Neural progenitor cell (in vitro differentiated cells): ENCODE measurements at regions not wholly inside any gene's neighbourhood (a gene's known extent, or its start where the extent isn't known, plus 50 kb on each side); places are given as distances from the start of the nearest gene placed in this dataset.

Source experiments
- DNase-seq: peaks from one replicate; pipeline ENCODE4 v3.0.0-alpha.2; 2016; ENCODE audit warnings: low spot score
- H2AFZ ChIP-seq: fragments of 200-600 bp; sonication (generic); replicated peaks from 2 replicates; pipeline ENCODE4 v1.6.1; 2016; ENCODE audit warnings: antibody characterized with exemption
- H3F3A ChIP-seq: fragments of 200-600 bp; sonication (generic); 2 replicates; pipeline ENCODE4 v1.6.1; 2016; ENCODE audit warnings: antibody characterized with exemption, low read depth
- H3K27ac ChIP-seq: fragments of 200-600 bp; sonication (generic); 2 replicates; pipeline ENCODE4 v1.5.1; 2016; ENCODE audit warnings: mild to moderate bottlenecking
- H3K27me3 ChIP-seq: fragments of 200-600 bp; sonication (generic); 2 replicates; pipeline ENCODE4 v1.6.1; 2016; ENCODE audit warnings: mild to moderate bottlenecking, moderate library complexity
- H3K36me3 ChIP-seq: fragments of 200-600 bp; sonication (generic); 2 replicates; pipeline ENCODE4 v1.5.1; 2016
- H3K4me1 ChIP-seq: fragments of 200-600 bp; sonication (generic); 2 replicates; pipeline ENCODE4 v1.6.1; 2016; ENCODE audit warnings: mixed run types
- H3K4me2 ChIP-seq: fragments of 200-600 bp; sonication (generic); 2 replicates; pipeline ENCODE4 v1.6.1; 2016
- H3K4me3 ChIP-seq: fragments of 200-600 bp; sonication (generic); 2 replicates; pipeline ENCODE4 v1.5.1; 2016
- H3K79me2 ChIP-seq: fragments of 200-600 bp; sonication (generic); 2 replicates; pipeline ENCODE4 v1.6.1; 2016; ENCODE audit warnings: low read depth
- H3K9ac ChIP-seq: fragments of 200-600 bp; sonication (generic); 2 replicates; pipeline ENCODE4 v1.6.1; 2016
- H3K9me3 ChIP-seq: fragments of 200-600 bp; sonication (generic); 2 replicates; pipeline ENCODE4 v1.5.1; 2016; ENCODE audit warnings: low read depth
- H4K20me1 ChIP-seq: fragments of 200-600 bp; sonication (generic); 2 replicates; pipeline ENCODE4 v1.6.1; 2016; ENCODE audit warnings: low read depth
- H3K27ac Mint-ChIP-seq: 3 replicates; pipeline ENCODE4 v1.8.0; 2021; ENCODE audit warnings: mixed read lengths
- H3K27me3 Mint-ChIP-seq: 2 replicates; pipeline ENCODE4 v1.8.0; 2022; ENCODE audit warnings: low read depth, mild to moderate bottlenecking, inconsistent platforms, moderate library complexity, mixed read lengths; ENCODE audit not compliant: insufficient read depth
- H3K36me3 Mint-ChIP-seq: 3 replicates; pipeline ENCODE4 v1.8.0; 2021; ENCODE audit warnings: mixed read lengths
- H3K4me1 Mint-ChIP-seq: 3 replicates; pipeline ENCODE4 v1.8.0; 2021; ENCODE audit warnings: mixed read lengths
- H3K4me3 Mint-ChIP-seq: 3 replicates; pipeline ENCODE4 v1.8.0; 2021; ENCODE audit warnings: mild to moderate bottlenecking, moderate library complexity, mixed read lengths
- H3K9me3 Mint-ChIP-seq: 3 replicates; pipeline ENCODE4 v1.8.0; 2020; ENCODE audit warnings: mixed read lengths
- EZH2 ChIP-seq: fragments of 200-600 bp; sonication (generic); IDR thresholded peaks from 2 replicates; pipeline ENCODE4 v1.6.1; 2017; ENCODE audit warnings: antibody characterized with exemption, mild to moderate bottlenecking, moderate library complexity
- EZH2phosphoT487 ChIP-seq: fragments of 200-600 bp; sonication (generic); IDR thresholded peaks from 2 replicates; pipeline ENCODE4 v1.6.1; 2017; ENCODE audit warnings: antibody characterized with exemption
- TF ChIP-seq, protein P1 (sequence below): fragments of 200-600 bp; sonication (generic); IDR thresholded peaks from 2 replicates; pipeline ENCODE4 v1.5.1; 2017; ENCODE audit warnings: antibody characterized with exemption, mild to moderate bottlenecking

- H2AFZ ChIP-seq = no peak overlapping the region
- no peak for TF ChIP-seq EZH2
- TF ChIP-seq EZH2phosphoT487 = no peak
- TF ChIP-seq, protein P1, sequence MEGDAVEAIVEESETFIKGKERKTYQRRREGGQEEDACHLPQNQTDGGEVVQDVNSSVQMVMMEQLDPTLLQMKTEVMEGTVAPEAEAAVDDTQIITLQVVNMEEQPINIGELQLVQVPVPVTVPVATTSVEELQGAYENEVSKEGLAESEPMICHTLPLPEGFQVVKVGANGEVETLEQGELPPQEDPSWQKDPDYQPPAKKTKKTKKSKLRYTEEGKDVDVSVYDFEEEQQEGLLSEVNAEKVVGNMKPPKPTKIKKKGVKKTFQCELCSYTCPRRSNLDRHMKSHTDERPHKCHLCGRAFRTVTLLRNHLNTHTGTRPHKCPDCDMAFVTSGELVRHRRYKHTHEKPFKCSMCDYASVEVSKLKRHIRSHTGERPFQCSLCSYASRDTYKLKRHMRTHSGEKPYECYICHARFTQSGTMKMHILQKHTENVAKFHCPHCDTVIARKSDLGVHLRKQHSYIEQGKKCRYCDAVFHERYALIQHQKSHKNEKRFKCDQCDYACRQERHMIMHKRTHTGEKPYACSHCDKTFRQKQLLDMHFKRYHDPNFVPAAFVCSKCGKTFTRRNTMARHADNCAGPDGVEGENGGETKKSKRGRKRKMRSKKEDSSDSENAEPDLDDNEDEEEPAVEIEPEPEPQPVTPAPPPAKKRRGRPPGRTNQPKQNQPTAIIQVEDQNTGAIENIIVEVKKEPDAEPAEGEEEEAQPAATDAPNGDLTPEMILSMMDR = no peak
- H3K27ac Mint-ChIP-seq = no peak overlapping the region
These were observed 1480.0 kb downstream of the TBC1D22A start for GRCh38 chr22:48242461-48242864.

GRCh38 chr22:48241658-48242057 lies 1479.2 kb downstream of the TBC1D22A start:
- Histone ChIP-seq H3K36me3 (no peaks in the 10 kb centered on the region), H3K9ac (no peak overlapping the region), H3K27ac (no peak overlapping the region), H2AFZ (no peak overlapping the region), H3F3A (peaks cover 35% of the 10 kb centered on the region), H3K4me3 (no peak overlapping the region), H3K79me2 (no peaks in the 10 kb centered on the region), H3K9me3 (no peaks in the 10 kb centered on the region), H4K20me1 (peaks cover 19% of the 10 kb centered on the region), H3K27me3 (no peaks in the 10 kb centered on the region), H3K4me2 (no peak overlapping the region), H3K4me1 (peaks cover 28% of the 10 kb centered on the region)
- H3K4me3 Mint-ChIP-seq = peak overlapping the region; percentile 21
- no peak for DNase-seq
- H3K9me3 Mint-ChIP-seq = peaks cover 16% of the 10 kb centered on the region
- H3K27me3 Mint-ChIP-seq = peaks cover 47% of the 10 kb centered on the region
- peaks cover 48% of the 10 kb centered on the region for H3K4me1 Mint-ChIP-seq
- TF ChIP-seq EZH2phosphoT487 (no peak), EZH2 (no peak)
- TF ChIP-seq, protein P1 = no peak
- H3K36me3 Mint-ChIP-seq = peaks cover 1% of the 10 kb centered on the region
- H3K27ac Mint-ChIP-seq = no peak overlapping the region

More at GRCh38 chr22:48242461-48242864, 1480.0 kb downstream of the TBC1D22A start:
- Histone ChIP-seq H3K36me3 (no peaks in the 10 kb centered on the region), H3K27ac (no peak overlapping the region), H3K9me3 (no peaks in the 10 kb centered on the region), H3K4me3 (no peak overlapping the region), H3K79me2 (no peaks in the 10 kb centered on the region), H3K27me3 (no peaks in the 10 kb centered on the region), H3K4me1 (peaks cover 28% of the 10 kb centered on the region), H3F3A (peaks cover 35% of the 10 kb centered on the region), H3K9ac (no peak overlapping the region), H3K4me2 (no peak overlapping the region), H4K20me1 (peaks cover 19% of the 10 kb centered on the region)
- Mint-ChIP-seq H3K36me3 (peaks cover 1% of the 10 kb centered on the region), H3K4me3 (no peak overlapping the region), H3K9me3 (peaks cover 14% of the 10 kb centered on the region), H3K4me1 (peaks cover 44% of the 10 kb centered on the region), H3K27me3 (peaks cover 42% of the 10 kb centered on the region)
- no peak for DNase-seq

DNA sequence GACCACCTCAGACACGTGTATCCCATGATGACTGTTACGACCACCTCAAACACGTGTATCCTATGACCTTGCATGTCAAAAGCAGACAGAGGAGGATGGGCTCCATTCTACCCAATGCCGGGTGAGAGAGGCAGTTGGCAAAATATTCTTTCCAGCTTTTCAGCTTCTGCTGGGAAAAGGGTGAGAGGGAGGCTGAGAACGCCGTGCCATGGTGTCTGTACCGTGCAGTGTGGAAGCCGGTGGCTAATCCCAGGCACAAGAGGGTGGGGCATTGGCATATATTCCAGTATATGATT lies 1478.4 kb downstream of the TBC1D22A start:
- DNase-seq = no peak
- Histone ChIP-seq H3K4me2 (peak overlapping the region; percentile 69), H3K27ac (no peak overlapping the region), H3K4me3 (peak overlapping the region; percentile 18), H3K36me3 (no peaks in the 10 kb centered on the region), H3K4me1 (peaks cover 28% of the 10 kb centered on the region), H3K9ac (no peak overlapping the region), H4K20me1 (peaks cover 19% of the 10 kb centered on the region), H3K9me3 (no peaks in the 10 kb centered on the region), H3F3A (peaks cover 35% of the 10 kb centered on the region), H2AFZ (no peak overlapping the region), H3K79me2 (no peaks in the 10 kb centered on the region), H3K27me3 (no peaks in the 10 kb centered on the region)
- Mint-ChIP-seq H3K4me3 (no peak overlapping the region), H3K27me3 (peaks cover 46% of the 10 kb centered on the region), H3K27ac (no peak overlapping the region), H3K4me1 (peaks cover 48% of the 10 kb centered on the region), H3K9me3 (peaks cover 16% of the 10 kb centered on the region), H3K36me3 (peaks cover 1% of the 10 kb centered on the region)
- TF ChIP-seq EZH2 (no peak), EZH2phosphoT487 (no peak)
- TF ChIP-seq, protein P1 = no peak
